T-cell (primary cell): ENCODE measurements at regions not wholly inside any gene's neighbourhood (a gene's known extent, or its start where the extent isn't known, plus 50 kb on each side); places are given as distances from the start of the nearest gene placed in this dataset.

Experiments
- ATAC-seq, 4 experiments: fragments of 200-7000 bp in 3 of 4; fragments of 150-1000 bp in 1 of 4; cut with Tn5 transposase; replicated peaks in 1 of 4; 1 replicate in 3 of 4; 2 replicates in 1 of 4; pipeline ENCODE4 v1.10.0; 2021; ENCODE audit warnings: moderate library complexity in 3 of 4, mild to moderate bottlenecking in 2 of 4, moderate number of reproducible peaks in 1 of 4
- CTCF ChIA-PET, 2 donors: fragments of 300-600 bp; sonication (Branson Sonifier 250); formaldehyde crosslinking; loops; one replicate each; lab custom pipeline; 2022; ENCODE audit warnings: antibody characterized with exemption in 2 of 2; lab: Charles Lee
- POLR2A ChIA-PET, 2 donors: fragments of 300-600 bp; sonication (Branson Sonifier 250); formaldehyde crosslinking; loops; one replicate each; lab custom pipeline; 2022; ENCODE audit warnings: antibody characterized with exemption in 2 of 2; lab: Charles Lee
- DNase-seq, 35 experiments: peaks; one replicate each; pipeline versions ENCODE4 v3.0.0 to v3.0.0-alpha.2; 2013 to 2023
- H3K27ac ChIP-seq: one replicate; pipeline ENCODE4 v1.5.1; 2013; ENCODE audit warnings: low read length
- H3K27me3 ChIP-seq, 2 experiments: replicated peaks in 1 of 2; 1 replicate in 1 of 2; 2 replicates in 1 of 2; pipeline versions ENCODE4 v1.6.1 to v1.7.0; 2013; ENCODE audit warnings: low read length in 1 of 2, mixed read lengths in 1 of 2; ENCODE audit not compliant: control insufficient read depth in 2 of 2, insufficient read depth in 2 of 2; ENCODE audit errors: extremely low read depth in 1 of 2
- H3K36me3 ChIP-seq, 2 donors: 1 replicate in 1 of 2; 2 replicates in 1 of 2; pipeline versions ENCODE4 v1.6.1 to v1.7.0; 2013; ENCODE audit warnings: low read length in 1 of 2; ENCODE audit not compliant: control insufficient read depth in 2 of 2, insufficient read depth in 1 of 2; ENCODE audit errors: extremely low read depth in 1 of 2
- H3K4me1 ChIP-seq, 2 experiments: 1 replicate in 1 of 2; 2 replicates in 1 of 2; pipeline versions ENCODE4 v1.6.1 to v1.7.0; 2013; ENCODE audit warnings: low read length in 2 of 2, mixed read lengths in 1 of 2; ENCODE audit not compliant: insufficient read depth in 2 of 2, control insufficient read depth in 1 of 2; ENCODE audit errors: extremely low read depth in 1 of 2
- H3K4me3 ChIP-seq, 2 donors: 1 replicate in 1 of 2; 2 replicates in 1 of 2; pipeline versions ENCODE4 v1.5.1 to v1.7.0; 2013; ENCODE audit warnings: mild to moderate bottlenecking in 2 of 2, low read length in 1 of 2, moderate library complexity in 1 of 2; ENCODE audit not compliant: control insufficient read depth in 1 of 2; ENCODE audit errors: extremely low read depth in 1 of 2
- H3K9me3 ChIP-seq: 2 replicates; pipeline ENCODE4 v1.7.0; 2013
- H3K27ac Mint-ChIP-seq, 2 donors: one replicate each; pipeline ENCODE4 v1.8.0; 2020 to 2021; ENCODE audit warnings: mild to moderate bottlenecking in 2 of 2, mixed read lengths in 2 of 2
- H3K27me3 Mint-ChIP-seq, 2 donors: one replicate each; pipeline ENCODE4 v1.8.0; 2021 to 2022; ENCODE audit warnings: mixed read lengths in 2 of 2
- H3K36me3 Mint-ChIP-seq: one replicate; pipeline ENCODE4 v1.8.0; 2021; ENCODE audit warnings: mixed read lengths
- H3K4me1 Mint-ChIP-seq, 3 donors: one replicate each; pipeline ENCODE4 v1.8.0; 2020 to 2022; ENCODE audit warnings: mixed read lengths in 3 of 3, mild to moderate bottlenecking in 1 of 3
- H3K4me3 Mint-ChIP-seq, 3 donors: one replicate each; pipeline ENCODE4 v1.8.0; 2020 to 2022; ENCODE audit warnings: mild to moderate bottlenecking in 3 of 3, mixed read lengths in 3 of 3, moderate library complexity in 3 of 3
- H3K9me3 Mint-ChIP-seq, 3 donors: one replicate each; pipeline ENCODE4 v1.8.0; 2020 to 2022; ENCODE audit warnings: mixed read lengths in 3 of 3
- WGBS: methylation state at CpG from one replicate; pipeline ENCODE4 v1.1.5; 2013; ENCODE audit warnings: missing lambda C conversion rate; ENCODE audit not compliant: insufficient coverage; 5-methylcytosine and 5-hydroxymethylcytosine counted together

DNA sequence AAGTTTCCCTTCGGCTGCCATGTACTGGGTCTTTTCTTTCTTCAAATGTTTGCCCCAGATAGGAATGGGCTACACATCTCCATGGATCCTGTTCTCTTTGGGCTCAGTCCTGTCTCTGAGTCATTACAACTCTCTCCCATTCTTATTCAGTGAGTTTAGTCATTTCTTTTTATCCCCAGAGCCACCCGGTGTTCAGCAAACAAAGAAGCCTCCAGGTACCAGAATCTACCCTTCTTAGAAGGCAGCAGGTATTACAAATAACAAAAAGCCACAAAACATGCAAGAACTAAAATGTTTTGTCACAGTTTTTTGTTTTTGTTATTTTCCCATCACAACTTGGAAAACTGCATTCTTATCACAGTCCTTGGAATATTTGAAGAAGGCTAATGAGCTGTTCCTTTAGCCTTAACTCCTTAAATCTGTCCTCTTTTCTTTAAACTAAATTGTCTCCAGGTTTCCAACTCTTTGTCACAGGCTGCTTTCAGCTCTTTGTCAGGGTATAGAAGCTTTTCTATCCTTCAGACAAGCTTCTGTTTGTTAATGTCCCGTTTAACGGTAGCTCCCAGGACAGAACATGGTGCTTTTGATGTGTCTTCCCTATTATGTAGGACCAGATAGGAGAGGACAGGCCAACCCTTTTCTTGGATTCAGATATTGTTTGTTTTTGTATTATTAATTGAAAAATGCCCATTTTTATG lies 215.5 kb upstream of the HTR2A start:
- H3K36me3 Mint-ChIP-seq, result no peaks in the 10 kb centered on the region
- H3K9me3 Mint-ChIP-seq, result no peaks in the 10 kb centered on the region
- 40% methylated on average over 1 of the region's 4 CpGs for WGBS
- no peak for ATAC-seq
- peaks cover 0 to 7% of the 10 kb centered on the region in 2 experiments for H3K4me1 ChIP-seq
- H3K9me3 ChIP-seq, result no peaks in the 10 kb centered on the region
- no peak overlapping the region for H3K27ac Mint-ChIP-seq
- peaks cover 0 to 3% of the 10 kb centered on the region in 2 donors for H3K27me3 Mint-ChIP-seq
- CTCF ChIA-PET, result interaction anchor here in 1 of 2 donors (0.6 kb wide), 1 partner anchor 864 kb away, joined by 3 read pairs; no protein-coding TSS in a partner anchor
- POLR2A ChIA-PET, result no interaction called here
- no peaks in the 10 kb centered on the region for H3K36me3 ChIP-seq
- no peak for DNase-seq
- H3K4me1 Mint-ChIP-seq, result peaks cover 0 to 7% (median 0%) of the 10 kb centered on the region in 3 donors
- no peak overlapping the region for H3K4me3 Mint-ChIP-seq
- H3K27me3 ChIP-seq, result no peaks in the 10 kb centered on the region
- H3K4me3 ChIP-seq, result no peak overlapping the region
- H3K27ac ChIP-seq, result no peak overlapping the region

DNA sequence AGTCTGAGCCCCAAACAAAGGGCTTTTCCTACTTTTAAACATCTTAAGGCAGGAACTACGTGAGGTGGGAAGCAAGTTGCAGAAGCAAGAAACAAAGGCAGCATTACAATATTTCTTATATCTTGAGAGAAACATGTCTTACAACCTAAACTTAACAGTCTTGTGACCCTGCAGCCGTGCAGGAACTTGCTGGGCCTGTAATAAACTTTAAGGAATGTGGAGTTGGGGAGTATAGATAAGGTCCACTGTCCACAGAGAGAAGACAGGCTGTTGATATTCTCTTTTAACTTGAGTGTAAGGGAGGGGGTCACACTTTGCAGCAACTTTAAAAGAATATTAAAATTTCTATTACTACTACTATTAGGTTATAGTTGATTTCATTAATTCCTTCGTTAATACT lies 214.6 kb upstream of the HTR2A start:
- ATAC-seq, result no peak
- Mint-ChIP-seq H3K36me3 (no peaks in the 10 kb centered on the region), H3K27me3 (peaks cover 0 to 3% of the 10 kb centered on the region in 2 donors), H3K27ac (no peak overlapping the region), H3K4me1 (peaks cover 0 to 7% (median 0%) of the 10 kb centered on the region in 3 donors), H3K4me3 (no peak overlapping the region), H3K9me3 (no peaks in the 10 kb centered on the region)
- H3K27me3 ChIP-seq, result no peaks in the 10 kb centered on the region
- H3K9me3 ChIP-seq, result no peaks in the 10 kb centered on the region
- ChIA-PET CTCF (no interaction called here), POLR2A (no interaction called here)
- H3K27ac ChIP-seq, result no peak overlapping the region
- peaks cover 0 to 7% of the 10 kb centered on the region in 2 experiments for H3K4me1 ChIP-seq
- DNase-seq, result no peak
- no peak overlapping the region for H3K4me3 ChIP-seq
- WGBS, result no CpG with 5 or more reads among the region's 3 CpGs
- H3K36me3 ChIP-seq, result no peaks in the 10 kb centered on the region

DNA sequence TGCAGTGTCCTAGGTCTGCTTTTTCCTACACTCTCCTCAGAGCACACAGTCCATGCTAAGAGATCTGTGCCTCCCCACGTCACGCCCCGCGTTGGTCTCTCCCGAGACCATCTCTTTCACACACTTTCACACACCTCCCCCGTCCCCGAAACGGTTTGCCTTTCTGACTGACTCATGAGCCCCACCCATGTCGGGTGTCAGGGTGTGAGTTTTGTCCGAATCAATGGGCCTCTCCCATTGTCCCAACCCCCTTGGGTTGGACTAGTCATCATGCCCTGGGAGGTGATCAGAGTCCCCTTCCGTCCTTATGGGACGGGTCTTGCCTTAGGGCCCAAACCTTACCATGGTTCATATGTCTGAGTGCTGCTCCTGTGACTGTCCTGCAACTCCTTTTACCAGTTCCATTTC lies 214.0 kb upstream of the HTR2A start:
- Mint-ChIP-seq H3K36me3 (no peaks in the 10 kb centered on the region), H3K4me3 (no peak overlapping the region), H3K27ac (no peak overlapping the region), H3K4me1 (peaks cover 0 to 7% (median 0%) of the 10 kb centered on the region in 3 donors), H3K27me3 (peaks cover 0 to 3% of the 10 kb centered on the region in 2 donors), H3K9me3 (no peaks in the 10 kb centered on the region)
- no peaks in the 10 kb centered on the region for H3K36me3 ChIP-seq
- H3K4me3 ChIP-seq, result no peak overlapping the region
- ChIA-PET CTCF (no interaction called here), POLR2A (no interaction called here)
- H3K4me1 ChIP-seq, result peaks cover 0 to 7% of the 10 kb centered on the region in 2 experiments
- no peaks in the 10 kb centered on the region for H3K9me3 ChIP-seq
- no peak for ATAC-seq
- no peak for DNase-seq
- H3K27ac ChIP-seq, result no peak overlapping the region
- WGBS, result 80% methylated on average over 10 of the region's 12 CpGs
- no peaks in the 10 kb centered on the region for H3K27me3 ChIP-seq

DNA sequence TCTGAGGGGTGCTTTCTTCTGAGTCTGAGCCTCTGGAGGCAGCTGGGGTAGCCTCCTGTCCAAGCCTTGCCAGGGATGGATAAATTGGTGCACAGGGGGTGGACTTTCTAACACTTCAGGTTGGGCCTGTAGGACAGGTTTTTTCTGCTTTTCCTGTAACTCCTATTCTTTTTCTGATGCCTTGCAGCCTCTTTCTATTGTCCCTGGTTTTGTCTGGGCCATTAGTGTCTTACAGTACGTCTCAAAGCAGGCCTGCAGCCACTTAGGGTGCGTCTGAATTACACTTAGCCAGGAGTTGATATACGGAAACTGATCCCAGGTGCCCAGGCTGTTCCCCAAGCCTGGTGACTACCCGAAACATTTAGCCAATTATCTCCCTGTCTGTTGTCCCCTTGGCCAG lies 213.3 kb upstream of the HTR2A start:
- CTCF ChIA-PET, result no interaction called here
- H3K36me3 Mint-ChIP-seq, result no peaks in the 10 kb centered on the region
- Histone ChIP-seq H3K27ac (no peak overlapping the region), H3K4me3 (no peak overlapping the region), H3K36me3 (no peaks in the 10 kb centered on the region), H3K4me1 (peaks cover 0 to 7% of the 10 kb centered on the region in 2 experiments), H3K27me3 (no peaks in the 10 kb centered on the region), H3K9me3 (no peaks in the 10 kb centered on the region)
- POLR2A ChIA-PET, result no interaction called here
- no peak overlapping the region for H3K4me3 Mint-ChIP-seq
- no peaks in the 10 kb centered on the region for H3K9me3 Mint-ChIP-seq
- no peak for ATAC-seq
- no peak overlapping the region for H3K27ac Mint-ChIP-seq
- no peak for DNase-seq
- WGBS, result 67% methylated on average over 3 of the region's 4 CpGs
- H3K27me3 Mint-ChIP-seq, result peaks cover 0 to 3% of the 10 kb centered on the region in 2 donors
- H3K4me1 Mint-ChIP-seq, result peaks cover 0 to 7% (median 0%) of the 10 kb centered on the region in 3 donors

DNA sequence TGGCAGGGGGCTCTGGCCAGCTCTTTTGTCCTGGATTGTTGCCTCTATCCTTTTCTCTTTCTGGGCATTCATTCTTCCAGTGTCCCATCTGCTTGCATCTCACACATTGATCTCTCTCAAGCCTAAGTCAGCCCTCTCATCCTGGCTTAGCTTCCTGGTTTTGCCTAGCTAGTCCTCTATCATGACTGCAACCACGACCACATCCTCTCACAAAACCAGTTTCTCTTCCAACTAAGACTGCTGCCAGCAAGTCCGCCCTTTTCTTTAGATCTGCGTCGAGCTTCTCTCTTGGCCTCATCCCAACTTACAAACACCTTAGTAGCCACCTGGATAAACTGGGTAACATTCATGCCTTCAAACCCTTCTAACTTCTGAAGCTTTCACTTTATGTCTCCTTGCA lies 212.2 kb upstream of the HTR2A start:
- H3K9me3 ChIP-seq, result no peaks in the 10 kb centered on the region
- Mint-ChIP-seq H3K4me1 (peaks cover 0 to 7% (median 0%) of the 10 kb centered on the region in 3 donors), H3K27ac (no peak overlapping the region), H3K36me3 (no peaks in the 10 kb centered on the region), H3K27me3 (peaks cover 0 to 3% of the 10 kb centered on the region in 2 donors), H3K9me3 (no peaks in the 10 kb centered on the region), H3K4me3 (no peak overlapping the region)
- no peaks in the 10 kb centered on the region for H3K36me3 ChIP-seq
- H3K4me3 ChIP-seq, result no peak overlapping the region
- H3K27ac ChIP-seq, result no peak overlapping the region
- CTCF ChIA-PET, result no interaction called here
- H3K27me3 ChIP-seq, result no peaks in the 10 kb centered on the region
- POLR2A ChIA-PET, result no interaction called here
- peaks cover 0 to 7% of the 10 kb centered on the region in 2 experiments for H3K4me1 ChIP-seq
- no peak for ATAC-seq
- 10% methylated on average over 4 of the region's 4 CpGs for WGBS
- DNase-seq, result peak in 1 of 35 experiments; percentile 0

DNA sequence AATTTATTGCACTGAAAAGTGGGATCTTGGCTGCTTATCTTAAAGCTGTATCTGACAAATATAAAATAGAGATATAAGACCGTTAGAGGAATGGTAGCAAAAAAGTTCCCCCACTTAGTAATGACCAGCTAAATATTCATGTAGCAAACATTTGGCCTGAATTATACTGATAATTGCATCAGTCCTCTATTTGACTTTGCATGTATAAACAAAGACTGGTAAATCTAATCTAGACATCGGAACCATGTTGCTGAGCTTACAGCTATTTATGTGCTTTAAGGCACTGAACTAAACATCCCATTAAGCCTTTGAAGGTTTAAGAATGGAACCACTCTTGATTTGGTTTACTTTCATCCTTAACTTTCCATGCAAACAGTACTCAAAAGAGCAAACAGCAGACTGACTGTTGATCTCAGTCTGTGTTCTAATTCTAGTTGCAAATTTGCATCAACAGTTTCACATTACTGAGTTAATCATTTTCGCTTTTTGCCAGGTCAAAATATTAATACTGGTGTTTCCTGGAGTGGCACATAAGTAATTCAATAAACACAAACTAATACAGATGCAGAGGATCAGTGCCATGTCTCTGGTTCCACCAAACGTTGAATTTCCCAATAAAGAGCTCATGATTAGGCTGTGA lies 203.5 kb upstream of the HTR2A start:
- Mint-ChIP-seq H3K27me3 (peaks cover 8 to 13% of the 10 kb centered on the region in 2 donors), H3K4me3 (no peak overlapping the region), H3K9me3 (peaks cover 0 to 5% (median 0%) of the 10 kb centered on the region in 3 donors), H3K4me1 (no peaks in the 10 kb centered on the region), H3K27ac (no peak overlapping the region), H3K36me3 (no peaks in the 10 kb centered on the region)
- H3K4me3 ChIP-seq, result no peak overlapping the region
- CTCF ChIA-PET, result no interaction called here
- no peaks in the 10 kb centered on the region for H3K9me3 ChIP-seq
- POLR2A ChIA-PET, result no interaction called here
- H3K27ac ChIP-seq, result no peak overlapping the region
- ATAC-seq, result no peak
- WGBS, result 100% methylated on average over 1 of the region's 4 CpGs
- no peak for DNase-seq
- H3K4me1 ChIP-seq, result no peaks in the 10 kb centered on the region
- no peaks in the 10 kb centered on the region for H3K36me3 ChIP-seq
- H3K27me3 ChIP-seq, result no peaks in the 10 kb centered on the region
